IPS-11a (cell line): ENCODE measurements at regions not wholly inside any gene's neighbourhood (a gene's known extent, or its start where the extent isn't known, plus 50 kb on each side); places are given as distances from the start of the nearest gene placed in this dataset.
"Not testable (repeated sequence)": the region's sequence is repeated elsewhere in the genome, so short reads cannot be mapped to it uniquely, and the experiment has no call there.

Experiments
- H3K4me3 ChIP-seq: one replicate; pipeline ENCODE4 v1.5.1; 2013; ENCODE audit warnings: low read depth, low read length, control low read depth

- H3K4me3 ChIP-seq: no peak overlapping the region
Measured at GRCh38 chr9:110008663-110009062, 199.3 kb downstream of the C9orf152 start.

- H3K4me3 ChIP-seq: no peak overlapping the region
Measured at GRCh38 chr9:110011628-110012320, 196.2 kb downstream of the C9orf152 start.

DNA sequence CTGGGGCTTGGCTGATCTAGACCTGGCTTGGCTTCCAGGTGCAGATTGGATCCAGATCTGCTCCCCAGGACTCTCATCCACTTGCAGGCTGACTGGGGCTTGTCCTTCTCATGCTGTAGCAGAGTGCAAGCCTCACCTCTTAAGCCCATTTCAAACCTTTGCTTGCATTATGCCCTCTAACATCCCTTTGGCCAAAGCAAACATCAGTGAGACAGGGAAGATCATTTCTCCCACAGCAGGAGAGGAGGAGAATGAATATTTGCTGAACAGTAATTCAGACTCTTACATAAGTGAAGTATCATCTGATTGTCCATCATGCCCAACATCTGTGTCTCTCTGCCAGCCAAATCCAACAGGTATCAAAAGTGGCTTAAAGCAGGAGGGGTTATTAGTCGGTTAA is 194.9 kb downstream of the C9orf152 start:
- no peak overlapping the region for H3K4me3 ChIP-seq

DNA sequence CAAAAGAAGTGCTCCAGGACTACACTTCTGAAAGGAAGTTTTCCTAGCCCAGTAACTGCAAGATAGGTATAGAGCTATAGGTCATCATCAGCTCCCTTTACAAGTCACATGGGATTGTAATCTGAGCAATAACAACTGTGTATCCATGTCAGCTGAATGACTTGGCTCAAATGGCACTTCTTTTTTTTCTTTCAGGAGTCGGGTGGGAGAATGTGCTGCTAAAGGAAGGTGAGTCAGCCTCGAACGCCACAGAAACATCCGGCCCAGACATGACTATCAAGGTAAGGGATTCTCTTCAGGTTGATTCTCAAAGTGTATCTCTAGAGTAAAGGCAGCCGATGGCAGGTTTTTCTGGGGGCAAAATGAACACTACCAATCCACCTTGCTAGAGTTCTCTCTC is 192.2 kb downstream of the C9orf152 start:
- H3K4me3 ChIP-seq: no peak overlapping the region

DNA sequence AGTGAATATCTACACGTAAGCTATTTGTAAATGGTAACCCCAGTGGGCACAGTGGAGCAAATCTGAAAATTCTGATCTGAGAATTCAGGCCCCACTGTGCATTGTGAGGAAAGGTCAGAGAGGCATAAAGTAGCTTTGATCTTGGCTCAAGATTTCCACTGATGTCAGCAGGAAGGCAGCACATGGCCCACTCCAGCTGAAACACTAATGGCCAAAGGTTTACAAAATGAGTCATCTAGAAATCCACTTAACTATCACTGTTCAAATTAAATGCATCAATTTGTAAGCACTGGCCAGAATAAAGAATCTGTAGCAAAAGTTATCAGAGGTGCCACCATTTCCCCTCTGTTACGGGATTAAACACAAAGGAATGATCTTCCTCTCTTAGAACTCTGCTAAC is 191.6 kb downstream of the C9orf152 start:
- no peak overlapping the region for H3K4me3 ChIP-seq

- not testable (repeated sequence) for H3K4me3 ChIP-seq
Measured at GRCh38 chr9:110020216-110020615, 187.7 kb downstream of the C9orf152 start.

- no peak overlapping the region for H3K4me3 ChIP-seq
Measured at GRCh38 chr9:110021891-110022290, 186.1 kb downstream of the C9orf152 start.

DNA sequence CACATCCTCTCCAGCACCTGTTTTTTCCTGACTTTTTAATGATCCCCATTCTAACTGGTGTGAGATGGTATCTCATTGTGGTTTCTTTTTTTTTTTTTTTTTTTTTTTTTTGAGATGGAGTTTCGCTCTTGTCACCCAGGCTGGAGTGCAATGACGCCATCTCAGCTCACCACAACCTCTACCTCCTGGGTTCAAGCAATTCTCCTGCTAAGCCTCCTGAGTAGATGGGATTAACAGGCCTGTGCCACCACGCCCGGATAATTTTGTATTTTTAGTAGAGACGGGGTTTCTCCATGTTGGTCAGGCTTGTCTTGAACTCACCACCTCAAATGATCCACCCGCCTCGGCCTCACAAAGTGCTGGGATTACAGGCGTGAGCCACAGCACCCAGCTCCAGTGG is 184.7 kb downstream of the C9orf152 start:
- not testable (repeated sequence) for H3K4me3 ChIP-seq

DNA sequence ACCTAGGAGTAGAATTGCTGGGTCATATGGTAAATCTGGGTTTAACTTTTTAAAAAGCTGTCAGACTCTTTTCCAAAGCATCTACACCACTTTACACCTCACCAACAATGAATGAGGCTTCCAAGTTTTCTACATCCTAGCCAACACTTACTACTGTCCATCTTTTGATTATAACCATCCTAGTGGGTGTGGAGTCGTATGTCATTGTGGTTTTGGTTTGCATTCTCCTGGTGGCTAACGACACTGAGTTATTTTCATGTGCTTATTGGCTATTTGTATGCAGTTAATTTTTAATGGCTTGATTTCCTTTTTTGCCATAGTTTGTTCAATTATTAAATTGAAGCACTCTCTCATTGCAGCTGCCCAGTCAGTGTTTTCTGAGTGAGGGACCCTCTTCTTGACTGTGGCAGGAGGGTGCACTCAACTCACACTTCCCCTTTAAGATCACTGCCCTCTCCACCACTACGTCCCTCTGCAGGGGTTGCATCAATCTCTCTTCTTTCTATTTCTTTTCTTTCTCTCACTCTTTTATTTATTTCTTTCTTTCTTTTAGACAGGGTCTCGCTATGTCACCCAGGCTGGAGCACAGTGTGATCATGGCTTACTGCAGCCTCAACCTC is 182.3 kb downstream of the C9orf152 start:
- H3K4me3 ChIP-seq: no peak overlapping the region

DNA sequence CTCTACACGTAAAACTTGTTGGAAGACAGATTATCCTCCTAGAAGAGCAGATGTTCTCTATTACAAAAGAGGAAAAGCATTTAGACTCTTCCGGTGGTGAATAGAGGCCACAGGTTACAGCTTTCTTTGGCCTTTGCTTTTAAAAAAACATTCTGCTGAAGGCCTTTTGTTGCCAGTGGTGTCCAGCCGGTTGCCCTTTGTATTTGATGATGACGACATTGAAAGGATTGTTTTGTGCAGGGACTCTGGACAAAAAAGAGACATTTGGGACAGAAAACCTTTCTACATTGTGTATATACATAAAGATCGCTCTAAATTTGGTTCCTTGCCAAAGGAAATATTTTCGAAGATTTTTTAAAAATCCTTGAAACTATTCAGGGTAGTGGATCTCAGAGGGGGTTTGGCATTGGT is 180.3 kb downstream of the C9orf152 start:
- no peak overlapping the region for H3K4me3 ChIP-seq

DNA sequence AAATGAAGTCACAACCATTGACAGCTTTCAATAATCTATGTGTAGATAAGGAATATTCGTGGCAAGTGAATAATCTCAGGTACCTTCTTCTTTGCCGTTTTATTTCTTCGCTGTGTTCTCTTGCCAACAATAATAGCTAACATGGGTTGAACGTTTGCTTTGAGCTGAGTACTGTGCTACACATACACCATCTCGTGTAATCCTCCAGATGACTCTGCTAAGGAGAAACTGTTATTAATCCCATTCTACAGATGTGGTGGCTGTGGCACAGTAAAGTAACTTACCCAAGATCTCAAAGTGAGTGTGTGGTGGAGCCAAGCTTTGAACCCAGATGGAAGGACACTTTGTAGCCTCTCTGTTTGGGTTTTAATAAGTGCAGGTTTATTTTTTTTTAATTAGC is 179.7 kb downstream of the C9orf152 start:
- H3K4me3 ChIP-seq: no peak overlapping the region

- no peak overlapping the region for H3K4me3 ChIP-seq
Measured at GRCh38 chr9:110028676-110029075, 179.3 kb downstream of the C9orf152 start.

- no peak overlapping the region for H3K4me3 ChIP-seq
Measured at GRCh38 chr9:110029429-110029955, 178.5 kb downstream of the C9orf152 start.

GRCh38 chr9:110029956-110030480 is 177.9 kb downstream of the C9orf152 start:
- H3K4me3 ChIP-seq: no peak overlapping the region

DNA sequence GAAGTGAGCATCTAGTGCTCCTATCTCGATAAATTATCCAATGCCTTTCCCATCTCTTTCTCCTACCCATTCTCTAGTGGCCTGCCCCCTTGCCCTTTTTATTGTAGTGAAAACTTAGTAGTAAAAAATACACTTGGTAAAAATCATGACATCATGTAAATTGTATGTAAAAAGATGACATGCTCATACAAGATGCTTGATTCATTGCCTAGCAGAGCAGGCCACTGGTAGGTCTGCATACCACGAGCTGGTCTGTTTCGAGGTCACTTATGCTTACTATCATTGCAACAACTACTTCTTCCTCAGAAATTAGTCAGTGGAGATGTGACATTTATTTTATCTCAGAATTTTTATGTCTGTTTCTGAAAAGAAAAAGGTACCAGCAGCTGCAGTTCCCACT is 177.3 kb downstream of the C9orf152 start:
- no peak overlapping the region for H3K4me3 ChIP-seq

DNA sequence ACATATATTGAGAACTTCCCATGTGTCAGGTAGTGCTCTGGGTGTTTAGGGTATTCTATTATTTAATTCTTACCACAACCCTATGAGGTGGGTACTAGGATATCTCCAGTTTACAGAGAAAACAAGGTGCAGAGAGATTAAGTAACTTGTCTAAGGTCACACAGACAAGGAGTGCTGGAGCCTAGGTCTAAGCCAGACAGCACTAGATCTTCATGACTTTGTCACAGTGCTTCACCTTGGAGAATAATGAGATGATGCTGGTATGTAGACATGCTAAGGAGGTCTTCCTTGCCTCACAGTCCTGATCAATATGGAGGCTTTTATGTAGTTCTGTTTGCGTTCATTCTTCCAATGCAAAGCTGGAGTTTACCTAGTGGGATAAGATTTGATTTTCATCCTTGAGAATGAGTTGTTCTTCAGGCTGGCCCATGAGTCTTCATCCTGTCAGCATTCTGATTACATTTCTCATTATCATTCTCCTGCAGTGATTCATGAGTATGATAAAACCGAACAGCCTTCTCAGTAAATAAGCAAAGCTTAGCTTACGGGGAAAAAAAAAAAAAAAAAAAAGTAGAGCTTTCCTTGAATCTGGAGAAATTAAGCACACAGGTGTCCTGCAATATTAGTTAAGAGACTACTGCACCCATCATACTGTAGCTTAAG is 176.3 kb downstream of the C9orf152 start:
- H3K4me3 ChIP-seq: no peak overlapping the region

DNA sequence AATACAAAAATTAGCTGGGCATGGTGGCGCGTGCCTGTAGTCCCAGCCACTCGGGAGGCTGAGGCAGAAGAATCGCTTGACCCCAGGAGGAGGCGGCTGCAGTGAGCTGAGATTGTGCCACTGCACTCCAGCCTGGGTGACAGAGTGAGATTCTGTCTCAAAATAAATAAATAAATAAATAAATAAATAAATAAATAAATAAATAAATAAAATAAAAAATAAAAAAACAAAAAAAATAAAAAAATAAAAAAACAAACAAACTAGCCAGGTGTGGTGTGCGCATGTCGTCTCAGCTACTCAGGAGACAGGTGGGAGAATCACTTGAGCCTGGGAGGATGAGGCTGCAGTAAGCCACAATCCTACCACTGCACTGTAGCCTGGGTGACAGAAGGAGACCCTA is 175.4 kb downstream of the C9orf152 start:
- H3K4me3 ChIP-seq: not testable (repeated sequence)

GRCh38 chr9:110033869-110034268 is 174.1 kb downstream of the C9orf152 start:
- no peak overlapping the region for H3K4me3 ChIP-seq

DNA sequence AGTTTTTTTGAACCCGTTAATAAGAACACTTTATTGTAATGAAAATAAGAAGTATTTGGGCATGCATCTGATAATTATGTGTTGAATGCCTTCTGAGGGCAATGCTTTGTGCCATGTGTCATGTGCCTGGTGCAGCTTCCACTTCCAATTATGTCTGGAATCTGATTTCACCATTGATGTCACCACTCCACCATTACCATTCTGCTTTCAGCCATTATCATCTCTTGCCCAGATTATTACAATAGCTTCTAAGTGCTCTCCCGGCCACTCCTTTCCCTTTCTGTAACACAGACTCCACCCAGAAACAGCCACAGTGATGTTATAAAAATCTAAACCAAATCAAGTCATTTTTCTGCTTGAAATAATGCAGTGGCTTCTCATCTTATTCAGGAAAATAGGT is 171.7 kb downstream of the C9orf152 start:
- H3K4me3 ChIP-seq: no peak overlapping the region

DNA sequence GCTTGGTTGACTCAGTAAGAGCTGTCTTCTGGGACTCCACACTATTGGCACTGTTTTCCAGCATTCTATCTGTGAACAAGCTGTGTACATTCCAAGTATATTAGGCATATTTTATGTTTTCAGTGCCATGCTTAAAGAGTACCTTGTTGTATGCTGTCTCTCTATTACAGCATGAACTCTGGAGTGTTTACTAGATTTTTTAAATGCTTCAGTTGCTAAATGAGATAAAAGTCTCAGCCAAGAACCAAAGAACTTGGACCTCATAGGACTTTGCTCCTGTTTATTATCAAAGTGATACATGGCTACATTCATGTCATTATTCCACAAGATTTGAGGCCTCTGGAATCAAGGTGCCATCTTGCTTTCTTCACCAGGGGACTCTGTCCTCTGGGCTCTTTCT is 167.2 kb downstream of the C9orf152 start:
- H3K4me3 ChIP-seq: no peak overlapping the region

DNA sequence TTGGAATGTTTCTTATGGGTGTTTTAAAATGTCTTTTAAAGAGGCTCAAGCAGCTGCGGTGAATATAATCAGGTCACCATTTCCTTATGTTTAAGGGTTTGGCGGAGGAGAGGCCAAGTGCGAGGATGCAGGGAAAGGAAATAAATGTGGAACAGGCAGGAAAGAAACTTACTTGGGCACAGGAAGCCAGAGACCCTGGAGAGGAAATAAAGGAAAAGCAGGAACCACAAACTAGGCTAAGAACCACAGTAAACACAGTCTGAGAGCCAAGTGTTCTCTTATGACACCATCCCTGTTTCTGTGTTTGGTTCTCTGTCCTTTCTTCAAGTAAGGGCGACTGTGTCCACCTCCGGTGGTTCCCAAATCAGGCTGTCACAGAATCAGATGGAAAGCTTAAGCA is 166.5 kb downstream of the C9orf152 start:
- H3K4me3 ChIP-seq: no peak overlapping the region
